Kidney glomerular epithelial cell (primary cell): ENCODE measurements at regions not wholly inside any gene's neighbourhood (a gene's known extent, or its start where the extent isn't known, plus 50 kb on each side); places are given as distances from the start of the nearest gene placed in this dataset.
"Not testable (repeated sequence)": the region's sequence is repeated elsewhere in the genome, so short reads cannot be mapped to it uniquely, and the experiment has no call there.

Experiments used
- DNase-seq: peaks from one replicate; lab custom pipeline; 2025; lab: John Stamatoyannopoulos, UW

GRCh38 chr1:99537886-99538617, 107.9 kb upstream of the PALMD start:
- no peak for DNase-seq

GRCh38 chr1:99538618-99538956, 107.3 kb upstream of the PALMD start:
- no peak for DNase-seq

- no peak for DNase-seq
Observed at GRCh38 chr1:99539131-99539530, 106.8 kb upstream of the PALMD start.

GRCh38 chr1:99540744-99541143, 105.2 kb upstream of the PALMD start:
- no peak for DNase-seq

DNA sequence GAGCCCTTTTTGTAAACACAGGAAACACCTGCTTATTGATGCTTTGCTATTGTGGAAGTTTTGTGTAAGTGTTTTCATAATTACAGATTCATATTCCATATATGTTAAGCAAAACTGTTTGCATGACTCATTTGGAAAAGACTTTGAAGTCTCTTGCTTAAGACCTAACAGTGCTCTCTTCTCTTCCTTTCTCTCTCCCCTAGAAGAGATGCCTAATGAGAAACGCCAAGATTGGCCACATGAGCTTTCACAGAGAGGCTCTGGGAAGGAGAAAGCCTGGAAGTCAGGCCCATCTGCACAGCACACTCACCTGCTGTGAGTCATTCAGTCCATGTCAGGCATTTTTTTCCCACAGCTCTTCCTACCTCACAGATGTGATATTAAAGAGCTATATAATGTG, 101.6 kb upstream of the PALMD start:
- DNase-seq, result peak; percentile 37

DNA sequence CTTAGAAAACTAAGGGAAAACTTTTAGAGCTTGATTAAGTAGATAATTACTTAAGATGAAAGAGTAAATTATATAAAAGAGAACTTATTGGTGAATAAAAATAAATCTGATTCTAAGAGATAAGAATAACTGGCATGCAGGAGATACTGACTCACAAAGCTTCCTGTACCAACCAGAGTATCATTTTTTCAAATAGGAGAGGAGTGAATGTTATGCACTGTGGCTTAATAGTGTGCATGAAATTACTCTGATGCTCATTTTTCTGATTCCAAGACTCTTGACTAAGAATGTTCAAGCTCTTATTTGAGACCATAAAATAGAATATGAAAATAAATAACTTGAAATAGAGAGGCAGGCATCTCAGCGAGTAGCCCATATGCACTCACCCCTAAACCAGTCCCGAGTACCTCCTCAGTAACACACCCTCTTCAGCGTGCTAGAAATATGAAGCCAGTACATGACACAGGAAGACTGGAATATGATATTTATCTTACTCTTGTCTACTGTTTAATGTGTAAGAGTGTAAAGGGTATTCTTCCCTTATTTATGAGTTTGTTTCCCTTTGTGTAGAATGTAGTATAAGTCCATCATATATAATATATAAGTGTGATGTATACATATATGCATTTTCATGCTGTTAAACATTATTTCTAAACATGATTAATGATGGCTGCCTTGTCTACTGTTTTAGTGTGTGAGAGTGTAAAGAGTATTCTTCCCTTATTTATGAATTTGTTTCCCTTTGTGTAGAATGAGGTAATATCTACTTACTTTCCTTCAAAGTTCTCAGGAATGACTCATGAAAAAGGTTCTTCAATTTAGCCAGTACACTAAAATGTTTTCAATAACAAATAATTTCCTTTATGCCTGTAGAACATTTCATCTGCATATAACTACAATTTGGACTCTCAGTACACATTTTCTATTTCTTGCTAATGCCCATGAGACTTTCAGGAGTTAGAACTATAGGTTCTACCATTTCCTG, 99.2 kb upstream of the PALMD start:
- peak; percentile 39 for DNase-seq

GRCh38 chr1:99548943-99549605, 96.8 kb upstream of the PALMD start:
- DNase-seq, result peak; percentile 35

- no peak for DNase-seq
Observed at GRCh38 chr1:99550198-99550597, 95.7 kb upstream of the PALMD start.

GRCh38 chr1:99551812-99552614, 93.9 kb upstream of the PALMD start:
- no peak for DNase-seq

GRCh38 chr1:99553301-99553700, 92.6 kb upstream of the PALMD start:
- DNase-seq, result no peak

DNA sequence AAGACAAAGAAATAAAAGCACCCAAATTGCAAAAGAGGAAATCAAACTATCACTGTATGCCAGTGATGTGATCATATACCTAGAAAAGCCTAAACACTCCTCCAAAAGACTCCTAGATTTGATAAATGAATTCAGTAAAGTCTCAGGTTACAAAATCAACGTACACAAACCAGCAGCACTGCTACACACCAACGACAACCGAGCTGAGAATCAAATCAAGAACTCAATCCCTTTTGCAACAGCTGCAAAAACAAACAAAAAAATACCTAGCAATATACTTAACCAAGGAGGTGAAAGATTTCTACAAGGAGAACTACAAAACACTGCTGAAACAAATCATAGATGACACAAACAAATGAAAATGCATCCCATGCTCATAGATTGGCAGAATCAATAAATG, 92.1 kb upstream of the PALMD start:
- not testable (repeated sequence) for DNase-seq

DNA sequence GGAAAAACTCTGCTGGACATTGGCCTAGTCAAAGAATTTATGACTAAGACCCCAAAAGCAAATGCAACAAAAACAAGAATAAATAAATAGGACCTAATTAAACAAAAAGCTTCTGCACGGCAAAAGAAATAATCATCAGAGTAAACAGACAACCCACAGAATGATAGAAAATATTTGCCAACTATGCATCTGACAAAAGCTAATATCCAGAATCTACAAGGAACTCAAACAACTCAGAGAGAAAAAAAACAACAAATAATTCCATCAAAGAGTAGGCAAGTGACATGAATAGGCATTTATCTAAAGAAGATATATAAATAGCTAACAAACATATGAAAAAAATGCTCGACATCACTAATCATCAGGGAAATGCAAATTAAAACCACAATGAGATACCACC, 91.2 kb upstream of the PALMD start:
- DNase-seq, result no peak

- DNase-seq, result peak; percentile 55
Observed at GRCh38 chr1:99557546-99558202, 88.2 kb upstream of the PALMD start.

DNA sequence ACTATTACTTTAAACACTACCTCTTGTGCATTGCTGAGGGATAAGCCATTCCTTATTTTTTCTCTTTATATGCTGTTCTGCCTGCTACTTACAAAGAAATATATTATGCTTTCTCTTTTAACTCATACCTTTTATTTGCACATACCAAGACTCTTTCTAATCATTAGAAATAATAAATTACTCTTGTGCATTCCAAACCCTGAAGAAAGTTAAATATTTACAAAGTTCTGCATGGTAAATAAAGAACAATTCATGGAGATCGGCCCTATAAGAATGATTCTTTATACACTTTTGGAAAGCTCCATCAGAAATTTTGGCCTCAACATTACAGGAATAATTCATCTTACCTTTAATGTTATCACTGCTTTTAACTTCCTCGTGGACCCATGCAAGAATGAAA, 86.7 kb upstream of the PALMD start:
- DNase-seq, result peak; percentile 8

GRCh38 chr1:99560207-99561040, 85.5 kb upstream of the PALMD start:
- DNase-seq, result no peak

- no peak for DNase-seq
Observed at GRCh38 chr1:99561952-99562351, 84.0 kb upstream of the PALMD start.

- no peak for DNase-seq
Observed at GRCh38 chr1:99565606-99566289, 80.2 kb upstream of the PALMD start.

DNA sequence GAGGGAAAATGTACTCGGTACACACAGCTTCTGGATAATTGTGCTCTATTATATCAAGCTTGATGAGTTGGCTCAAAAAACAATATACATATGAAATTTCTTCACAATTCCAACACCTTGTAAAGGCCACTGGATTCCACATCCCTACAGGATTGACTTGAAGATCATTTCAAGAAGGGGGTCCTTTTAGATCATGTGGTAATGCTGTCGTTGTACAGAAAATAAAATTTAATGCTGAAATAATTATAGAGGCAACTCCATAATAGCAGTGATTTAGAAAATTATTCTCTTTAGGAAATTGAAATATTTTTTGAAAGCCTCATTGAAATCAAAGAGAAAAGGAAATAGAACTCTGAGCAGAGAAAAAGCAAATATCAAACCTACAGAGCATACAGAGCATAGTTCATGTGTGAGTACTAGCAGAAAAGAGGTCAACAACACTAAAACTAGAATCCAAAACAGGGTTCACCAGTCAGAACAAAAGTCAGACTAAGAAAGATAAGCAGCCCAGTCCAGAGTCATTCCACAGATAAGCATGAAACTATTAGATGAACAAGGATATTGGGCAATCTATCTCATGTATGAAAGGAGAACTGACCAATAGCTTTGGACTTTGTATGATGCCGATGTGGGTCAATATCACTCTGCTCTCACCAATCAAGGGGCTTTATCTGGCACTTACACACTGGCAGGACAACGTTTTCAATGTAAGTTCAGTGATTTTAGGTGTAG, 79.5 kb upstream of the PALMD start:
- DNase-seq, result no peak

GRCh38 chr1:99570486-99571089, 75.3 kb upstream of the PALMD start:
- no peak for DNase-seq
